ENCODE measurements at regions not wholly inside any gene's neighbourhood (a gene's known extent, or its start where the extent isn't known, plus 50 kb on each side); places are given as distances from the start of the nearest gene placed in this dataset.
"Not testable (repeated sequence)": the region's sequence is repeated elsewhere in the genome, so short reads cannot be mapped to it uniquely, and the experiment has no call there.

DNA sequence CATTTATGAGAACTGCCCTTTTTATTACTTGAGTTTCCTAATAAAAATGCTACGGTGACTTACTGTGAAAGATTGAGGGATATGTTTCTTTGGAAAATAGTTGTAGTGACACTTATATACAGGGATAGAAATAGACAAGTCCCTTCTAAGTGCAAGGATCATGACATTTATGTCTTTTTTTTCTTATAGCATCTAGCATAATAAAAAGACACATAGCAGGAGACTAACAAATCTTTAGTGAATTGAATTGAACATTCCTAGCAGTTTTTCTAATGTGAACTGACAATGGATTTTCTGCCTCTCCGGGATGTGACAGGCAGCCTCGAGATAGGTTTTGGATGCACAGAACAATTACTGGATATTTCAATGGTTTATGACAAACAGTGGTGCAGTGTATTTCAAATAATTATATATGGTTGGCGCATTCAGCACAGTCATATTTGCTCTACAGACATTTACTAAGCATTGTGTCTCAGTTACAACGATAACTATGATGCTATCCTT, 562.8 kb downstream of the ADCYAP1 start:
- in situ Hi-C loops (cut with HindIII; ENCODE audit: low sequenced_read_pairs), result no loop called here

DNA sequence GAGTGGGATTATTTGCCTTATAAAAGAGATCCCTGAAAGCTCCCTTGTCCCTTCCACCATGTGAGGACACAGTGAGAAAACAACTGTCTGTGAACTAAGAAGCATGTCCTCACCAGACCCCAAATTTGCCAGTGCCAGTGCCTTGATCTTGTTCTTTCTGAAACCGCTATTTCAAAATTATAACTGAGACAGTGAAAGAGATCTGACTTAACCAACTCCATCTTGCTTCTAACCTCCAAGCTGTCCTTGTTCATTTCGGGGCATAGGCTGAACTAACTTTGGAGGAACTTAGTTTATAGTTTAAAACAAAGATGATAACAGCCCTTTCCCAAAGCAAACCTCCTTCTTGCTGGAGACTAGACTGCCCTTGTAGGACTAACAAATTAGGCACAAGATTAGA, 563.9 kb downstream of the ADCYAP1 start:
- in situ Hi-C loops (cut with HindIII; ENCODE audit: low sequenced_read_pairs), result no loop called here

DNA sequence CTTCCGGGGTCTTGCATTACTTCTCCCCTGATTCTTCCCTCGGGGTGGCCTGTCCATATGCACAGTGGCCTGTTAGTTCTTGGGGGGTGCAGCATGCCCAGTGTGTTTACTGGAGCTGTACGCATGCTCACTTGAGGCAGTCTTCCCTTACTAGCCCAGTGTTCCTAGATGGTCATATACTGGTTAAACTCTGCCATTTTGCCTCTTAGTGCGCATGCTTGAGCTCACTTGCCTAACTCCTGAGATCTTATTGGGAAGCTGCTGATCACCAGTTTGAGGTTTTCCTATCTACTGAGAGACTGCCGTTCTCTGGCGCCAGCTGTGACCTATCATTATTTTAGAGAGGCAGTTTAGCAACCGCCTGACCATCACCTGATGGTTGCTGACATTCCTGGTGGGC, 571.2 kb downstream of the ADCYAP1 start:
- in situ Hi-C loops (cut with HindIII; ENCODE audit: low sequenced_read_pairs), result loop anchor here (5.0 kb wide), 2 partner anchors 49 to 66 kb away; no protein-coding TSS in a partner anchor

DNA sequence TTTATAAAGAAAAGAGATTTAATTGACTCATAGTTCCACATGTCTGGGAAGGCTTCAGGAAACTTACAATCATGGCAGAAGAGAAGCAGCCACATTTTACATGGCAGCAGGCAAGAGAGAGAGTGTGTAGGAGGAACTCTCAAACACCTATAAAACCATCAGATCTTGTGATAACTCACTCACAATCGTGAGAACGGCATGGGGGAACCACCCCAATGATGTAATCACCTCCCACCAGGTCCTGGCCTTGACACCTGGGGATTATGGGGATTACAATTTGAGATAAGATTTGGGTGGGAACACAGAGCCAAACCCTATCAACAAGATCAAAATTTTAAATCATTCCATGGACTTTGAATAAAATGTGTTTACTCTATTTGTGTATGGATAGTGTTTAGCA, 575.6 kb downstream of the ADCYAP1 start:
- in situ Hi-C loops (cut with HindIII; ENCODE audit: low sequenced_read_pairs), result no loop called here

DNA sequence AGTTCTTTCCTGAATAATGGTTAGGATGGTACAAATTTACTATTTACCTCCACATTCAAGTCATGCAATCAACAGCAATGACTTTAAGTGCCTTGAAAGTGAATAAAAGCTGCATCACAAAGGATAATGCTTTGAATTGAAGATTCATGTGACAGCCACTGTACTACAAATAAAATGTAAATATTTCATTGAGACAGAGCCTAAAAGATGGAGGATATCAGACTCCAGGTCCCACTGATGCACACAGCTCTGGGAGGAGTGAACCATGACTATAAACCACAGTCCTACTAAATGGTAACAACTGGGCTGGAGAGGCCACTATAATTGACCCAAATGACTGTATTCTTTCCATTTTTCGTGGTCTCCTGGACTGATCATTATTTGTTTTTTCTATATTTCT, 576.9 kb downstream of the ADCYAP1 start:
- in situ Hi-C loops (cut with HindIII; ENCODE audit: low sequenced_read_pairs), result no loop called here

DNA sequence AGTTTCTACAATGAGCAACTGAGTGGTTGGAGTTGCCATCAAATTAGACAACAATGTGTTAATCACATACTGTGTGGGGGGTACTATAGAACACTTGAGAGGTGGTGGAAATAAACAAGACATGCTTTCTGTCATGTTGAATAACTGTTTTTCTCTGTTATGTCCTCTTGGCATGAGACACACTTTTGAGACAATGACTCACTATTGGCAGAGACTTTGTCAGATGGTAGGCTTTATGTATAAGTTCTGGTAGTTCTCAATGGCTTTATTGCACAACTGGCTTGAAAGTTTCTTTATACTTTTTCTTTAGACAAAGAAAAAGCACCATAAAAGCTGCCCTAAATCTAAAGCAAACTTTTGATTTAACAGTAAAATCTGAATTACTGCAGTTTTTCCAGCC, 578.7 kb downstream of the ADCYAP1 start:
- in situ Hi-C loops (cut with HindIII; ENCODE audit: low sequenced_read_pairs), result no loop called here

DNA sequence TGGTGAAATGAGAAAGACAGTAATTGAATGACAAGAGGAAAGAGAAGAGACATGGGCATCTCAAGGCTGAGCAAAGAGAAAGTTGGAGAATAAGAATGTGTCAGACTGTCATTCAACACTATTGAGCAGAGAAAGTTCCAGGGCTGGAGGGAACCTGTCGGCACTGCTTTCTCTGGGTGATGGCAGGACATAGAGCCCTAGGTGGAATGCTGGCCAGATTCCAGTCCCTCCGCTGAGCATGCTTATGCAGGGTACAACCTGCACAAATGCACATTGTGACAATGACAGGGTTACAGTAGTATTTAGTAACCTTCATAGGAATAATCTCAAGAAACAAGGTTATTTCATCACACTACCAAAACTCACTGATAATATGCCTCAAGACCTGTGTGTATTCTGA, 582.8 kb downstream of the ADCYAP1 start:
- in situ Hi-C loops (cut with HindIII; ENCODE audit: low sequenced_read_pairs), result no loop called here

DNA sequence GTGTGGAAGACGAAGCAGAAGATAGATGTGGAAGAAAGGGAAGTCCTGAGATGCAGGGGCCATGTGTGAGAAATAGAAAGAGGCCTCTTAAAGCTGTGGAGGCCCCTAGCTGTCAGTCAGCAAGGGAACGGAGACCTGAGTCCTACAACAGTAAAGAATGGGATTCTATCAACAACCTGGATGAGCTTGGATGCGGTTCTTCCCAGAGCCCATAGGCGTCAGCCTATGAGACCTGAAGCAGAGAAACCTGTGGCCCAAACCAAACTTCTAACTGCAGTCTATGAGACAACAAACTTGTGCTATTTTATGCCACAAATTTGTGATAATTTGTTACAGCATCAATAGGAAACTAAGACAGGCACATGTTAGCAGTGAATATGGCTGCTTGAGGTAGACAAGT, 583.7 kb downstream of the ADCYAP1 start:
- in situ Hi-C loops (cut with HindIII; ENCODE audit: low sequenced_read_pairs), result no loop called here

DNA sequence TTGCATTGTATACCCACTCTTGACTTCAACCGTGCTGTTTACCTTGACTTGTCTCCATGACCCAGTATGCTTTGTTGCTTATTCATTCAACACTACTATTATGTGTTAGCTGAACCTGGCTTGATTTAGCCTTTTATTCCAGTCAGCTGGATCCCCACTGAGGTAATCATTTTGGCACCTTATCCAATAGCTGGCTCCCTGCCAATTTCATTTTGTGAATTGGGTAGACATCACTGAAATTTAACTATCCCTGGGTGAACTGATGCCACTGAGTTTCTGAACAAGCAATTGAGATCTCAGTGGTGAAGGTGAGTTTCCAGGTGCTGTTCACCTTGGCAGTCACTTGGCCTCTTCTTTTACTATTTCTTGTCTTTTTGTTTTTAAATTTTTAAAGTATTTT, 584.3 kb downstream of the ADCYAP1 start:
- in situ Hi-C loops (cut with HindIII; ENCODE audit: low sequenced_read_pairs), result no loop called here

DNA sequence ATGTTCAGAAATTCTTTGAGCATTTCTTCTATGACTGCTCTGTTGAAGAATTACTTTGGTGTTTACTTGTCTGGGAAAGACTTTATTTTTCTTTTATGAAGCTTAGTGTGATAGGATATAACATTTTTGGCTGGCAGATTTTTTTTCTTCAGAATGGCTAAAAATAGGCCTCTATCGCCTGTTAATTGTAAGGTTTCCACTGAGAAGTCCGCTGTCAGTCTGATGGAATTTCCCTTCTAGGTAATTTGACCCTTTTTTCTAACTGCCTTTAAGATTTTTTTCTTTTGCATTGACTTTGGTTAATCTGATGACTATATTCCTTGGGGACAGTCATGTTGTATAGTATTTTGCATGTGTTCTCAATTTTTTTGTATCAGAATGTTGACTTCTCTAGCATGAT, 590.7 kb downstream of the ADCYAP1 start:
- in situ Hi-C loops (cut with HindIII; ENCODE audit: low sequenced_read_pairs), result no loop called here

DNA sequence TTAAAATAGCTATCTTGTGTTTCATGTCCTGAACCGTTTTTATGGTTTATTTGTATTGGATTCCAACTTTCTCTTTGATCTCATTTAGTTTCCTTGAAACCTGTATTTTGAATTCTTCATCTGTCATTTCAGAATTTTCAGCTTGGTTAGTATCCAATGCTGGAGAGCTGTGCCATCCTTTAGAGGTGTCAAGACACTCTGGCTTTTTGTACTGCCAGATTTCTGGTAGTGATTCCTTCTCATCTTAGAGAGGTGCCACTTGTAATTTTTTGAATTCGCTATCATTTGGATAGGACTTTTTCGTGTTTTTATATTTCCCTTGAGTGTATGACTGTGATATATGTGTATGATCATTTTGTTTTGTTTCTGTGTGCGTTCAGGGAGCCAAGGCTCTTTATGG, 591.4 kb downstream of the ADCYAP1 start:
- in situ Hi-C loops (cut with HindIII; ENCODE audit: low sequenced_read_pairs), result no loop called here

DNA sequence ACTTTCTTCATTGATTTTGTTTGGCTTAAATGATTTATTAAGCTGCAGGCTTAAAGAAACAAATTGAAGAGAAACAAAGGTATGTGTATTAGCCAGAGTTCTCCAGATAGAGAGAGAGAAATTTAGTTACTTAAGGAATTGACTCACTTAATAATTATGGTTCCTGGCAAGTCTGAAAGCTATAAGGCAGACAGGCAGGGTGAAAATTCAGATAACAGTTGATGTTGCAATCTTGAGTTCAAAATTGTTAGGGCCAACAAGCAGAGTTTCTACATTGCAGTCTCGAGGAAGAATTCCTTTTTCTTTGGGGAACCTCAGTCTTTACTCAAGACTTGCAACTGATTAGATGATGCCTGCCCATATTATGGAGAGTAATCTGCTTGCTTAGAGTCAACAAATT, 593.5 kb downstream of the ADCYAP1 start:
- in situ Hi-C loops (cut with HindIII; ENCODE audit: low sequenced_read_pairs), result no loop called here

DNA sequence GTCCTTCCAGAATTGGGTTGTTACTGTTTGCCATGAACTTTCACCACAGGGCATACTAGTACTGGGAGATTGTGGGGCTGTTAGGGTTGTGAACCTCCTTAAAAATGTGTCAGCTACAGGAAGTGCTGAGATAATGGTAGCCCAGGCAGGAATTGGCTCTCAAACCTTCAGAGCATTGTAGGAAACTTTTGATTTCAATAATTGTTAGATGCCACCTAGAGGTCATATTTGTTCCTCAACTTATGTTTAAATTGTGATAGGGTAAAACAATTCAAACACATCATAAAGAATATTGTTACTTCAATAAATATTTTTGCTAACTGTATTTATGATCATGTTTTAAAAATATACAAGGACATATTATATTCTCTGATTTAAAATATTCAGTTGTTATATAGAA, 594.6 kb downstream of the ADCYAP1 start:
- in situ Hi-C loops (cut with HindIII; ENCODE audit: low sequenced_read_pairs), result no loop called here

DNA sequence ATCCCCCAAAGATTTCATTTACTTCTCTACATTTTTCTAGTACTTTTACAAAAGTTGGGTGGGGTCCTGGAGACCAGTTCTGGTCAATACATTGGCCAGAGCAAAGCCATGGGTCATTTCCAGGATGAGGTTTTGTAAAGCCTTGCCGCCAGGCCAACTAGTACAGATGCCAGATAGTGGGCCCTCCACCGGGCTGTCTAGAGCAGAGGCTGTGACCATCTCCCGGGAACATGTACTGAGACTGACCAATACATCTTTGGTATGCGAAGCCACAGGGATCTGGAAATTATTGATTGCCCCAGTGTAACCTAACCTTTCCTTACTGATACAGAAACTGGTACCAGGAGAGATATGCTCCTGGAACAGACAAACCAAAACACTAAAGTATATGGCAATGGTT, 599.2 kb downstream of the ADCYAP1 start:
- in situ Hi-C loops (cut with HindIII; ENCODE audit: low sequenced_read_pairs), result no loop called here

DNA sequence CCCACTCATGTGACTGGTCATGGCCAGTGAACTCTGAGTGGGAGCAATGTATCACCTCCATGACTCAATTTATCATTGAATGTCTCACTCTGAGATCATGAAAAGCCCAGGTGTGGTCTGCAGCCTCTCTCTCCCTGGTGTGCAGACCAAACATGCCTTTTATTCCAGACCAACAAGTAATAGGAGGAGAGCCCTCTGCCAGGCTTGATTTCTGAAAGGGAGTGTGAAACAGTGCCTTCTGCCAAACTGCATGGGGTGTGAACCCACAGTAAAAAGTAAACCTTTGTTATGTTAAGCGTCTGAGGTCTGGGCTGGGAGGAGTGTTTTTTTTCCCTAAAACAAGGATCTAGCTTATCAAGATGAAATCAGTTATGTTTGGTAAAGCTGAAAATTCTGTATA, 601.2 kb downstream of the ADCYAP1 start:
- in situ Hi-C loops (cut with HindIII; ENCODE audit: low sequenced_read_pairs), result no loop called here

DNA sequence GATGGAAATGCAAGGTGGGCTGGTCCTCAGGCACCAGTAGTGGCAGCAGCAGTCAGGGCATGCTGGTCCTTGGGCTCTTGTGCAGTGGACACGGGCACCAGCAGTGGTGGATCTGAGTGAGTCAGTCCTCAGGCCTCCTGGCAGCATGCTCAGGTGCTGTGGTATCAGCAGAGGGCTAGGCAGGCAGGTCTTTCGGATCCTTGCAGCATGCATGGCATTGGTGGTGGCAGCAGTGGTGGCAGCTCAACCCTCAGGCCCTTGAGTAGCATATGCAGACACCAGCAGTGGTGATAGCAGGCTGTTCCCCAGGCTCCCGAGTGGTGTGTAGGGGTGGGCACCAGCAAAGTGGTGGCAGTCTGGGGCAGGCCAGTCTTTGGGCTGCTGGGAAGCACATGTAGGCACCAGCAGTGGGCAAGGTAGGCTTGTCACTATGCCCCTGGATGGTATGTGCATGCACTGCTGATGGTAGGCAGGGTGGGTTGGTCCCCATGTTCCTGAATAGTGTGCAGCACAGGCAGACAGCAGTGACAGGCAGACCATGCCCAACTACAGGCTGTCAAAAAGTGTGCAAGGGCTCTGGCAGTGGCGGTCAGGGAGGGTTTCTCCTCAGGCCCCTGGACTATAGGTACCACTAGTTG, 606.0 kb downstream of the ADCYAP1 start:
- in situ Hi-C loops (cut with HindIII; ENCODE audit: low sequenced_read_pairs), result loop anchor here (5.0 kb wide), 1 partner anchor 62 kb away; no protein-coding TSS in a partner anchor

DNA sequence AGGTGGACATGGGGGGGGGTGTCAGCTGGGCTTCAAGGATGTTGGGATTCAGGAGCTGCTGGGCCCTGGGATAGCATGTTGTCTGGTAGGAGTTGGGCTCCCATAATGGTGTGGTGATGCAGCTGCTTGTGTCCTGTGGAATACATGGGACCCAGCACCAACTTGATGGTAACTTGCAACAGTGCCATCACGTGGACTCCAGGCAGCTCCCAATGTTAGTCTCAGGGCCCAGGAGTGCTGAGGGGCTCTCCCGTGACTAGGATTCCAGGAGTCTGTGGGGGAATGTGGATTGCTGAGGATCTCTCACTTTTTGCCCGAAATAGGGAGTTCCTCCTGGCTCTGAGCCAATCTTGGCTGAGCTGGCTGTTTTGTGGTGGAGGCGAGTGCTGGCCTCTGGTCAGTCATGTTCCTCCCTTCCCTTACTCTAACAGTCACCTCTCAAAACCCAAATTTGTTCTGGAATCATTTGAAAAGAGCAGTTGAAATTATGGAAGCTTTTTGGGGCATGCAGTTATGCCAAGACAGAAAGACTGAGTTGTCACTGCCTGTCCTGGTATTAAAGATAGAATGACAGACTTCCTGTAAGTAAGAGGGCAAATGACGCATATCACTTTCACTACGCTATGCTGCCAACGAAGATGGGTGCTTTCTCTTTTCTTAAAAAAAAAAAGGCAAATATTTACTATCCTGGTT, 607.1 kb downstream of the ADCYAP1 start:
- in situ Hi-C loops (cut with HindIII; ENCODE audit: low sequenced_read_pairs), result loop anchor here (5.0 kb wide), 1 partner anchor 61 kb away; no protein-coding TSS in a partner anchor

DNA sequence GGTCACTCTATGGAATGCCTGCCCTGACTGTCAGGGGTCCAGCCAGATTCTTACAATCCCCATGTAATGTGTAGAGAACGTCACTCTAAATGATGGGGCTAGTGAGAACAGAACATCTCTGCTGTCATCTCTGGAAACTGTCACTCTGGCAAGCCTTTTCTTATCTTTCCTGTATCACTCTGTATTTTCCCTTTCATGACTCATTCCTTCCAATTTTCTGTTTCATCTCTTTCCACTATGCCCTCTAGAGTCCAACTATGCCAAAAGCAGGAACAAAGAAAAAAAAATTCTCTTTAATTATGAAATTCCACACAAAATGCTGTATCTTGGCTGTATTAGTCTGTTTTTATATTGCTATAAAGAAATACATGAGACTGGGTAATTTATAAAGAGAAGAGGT, 608.8 kb downstream of the ADCYAP1 start:
- in situ Hi-C loops (cut with HindIII; ENCODE audit: low sequenced_read_pairs), result loop anchor here (5.0 kb wide), 1 partner anchor 59 kb away; no protein-coding TSS in a partner anchor

DNA sequence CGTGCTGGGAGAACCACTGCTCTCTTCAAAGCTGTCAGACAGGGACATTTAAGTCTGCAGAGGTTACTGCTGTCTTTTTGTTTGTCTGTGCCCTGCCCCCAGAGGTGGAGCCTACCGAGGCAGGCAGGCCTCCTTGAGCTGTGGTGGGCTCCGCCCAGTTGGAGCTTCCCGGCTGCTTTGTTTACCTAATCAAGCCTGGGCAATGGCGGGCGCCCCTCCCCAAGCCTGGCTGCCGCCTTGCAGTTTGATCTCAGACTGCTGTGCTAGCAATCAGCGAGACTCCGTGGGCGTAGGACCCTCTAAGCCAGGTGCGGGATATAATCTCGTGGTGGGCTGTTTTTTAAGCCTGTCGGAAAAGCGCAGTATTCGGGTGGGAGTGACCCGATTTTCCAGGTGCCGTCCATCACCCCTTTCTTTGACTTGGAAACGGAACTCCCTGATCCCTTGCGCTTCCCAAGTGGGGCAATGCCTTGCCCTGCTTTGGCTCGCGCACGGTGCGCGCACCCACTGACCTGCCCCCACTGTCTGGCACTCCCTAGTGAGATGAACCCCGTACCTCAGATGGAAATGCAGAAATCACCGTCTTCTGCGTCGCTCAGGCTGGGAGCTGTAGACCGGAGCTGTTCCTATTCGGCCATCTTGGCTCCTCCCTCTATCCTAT, 617.0 kb downstream of the ADCYAP1 start:
- in situ Hi-C loops (cut with HindIII; ENCODE audit: low sequenced_read_pairs), result not testable (repeated sequence)

DNA sequence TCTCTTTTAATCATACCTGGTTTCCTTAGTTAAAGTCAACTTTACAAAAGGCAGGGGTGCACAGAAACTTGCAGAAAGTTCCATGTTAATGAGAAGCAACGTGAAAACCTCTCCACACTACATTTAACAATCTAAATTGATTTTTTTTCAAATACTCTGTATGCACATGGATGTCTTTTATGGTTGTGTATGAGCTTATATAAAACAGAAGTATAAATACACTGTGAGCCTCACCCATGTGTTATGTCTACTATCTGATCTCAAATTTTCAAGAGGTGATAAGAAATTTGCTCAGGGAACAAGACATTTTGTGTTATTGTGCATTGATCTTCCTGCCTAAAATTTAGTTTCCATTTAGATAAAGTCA, 617.6 kb downstream of the ADCYAP1 start:
- in situ Hi-C loops (cut with HindIII; ENCODE audit: low sequenced_read_pairs), result no loop called here

DNA sequence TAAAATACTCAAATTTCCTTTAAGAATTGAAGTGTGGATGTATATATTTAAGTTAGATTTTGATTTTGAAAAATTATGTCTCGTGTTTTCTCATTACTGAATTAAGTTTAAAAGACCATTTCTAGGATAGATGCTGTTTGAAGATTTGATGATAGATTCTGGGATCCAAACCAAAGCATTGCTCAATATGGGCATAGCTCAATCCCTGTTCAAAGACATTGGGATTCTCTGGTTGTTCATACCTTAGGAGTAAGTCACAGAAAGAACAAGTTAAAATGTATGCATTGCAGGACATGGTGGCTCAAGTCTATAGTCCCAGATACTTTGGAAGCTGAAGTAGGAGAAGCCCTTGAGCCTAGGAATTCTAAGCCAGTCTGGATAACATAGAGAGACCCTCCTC, 622.3 kb downstream of the ADCYAP1 start:
- in situ Hi-C loops (cut with HindIII; ENCODE audit: low sequenced_read_pairs), result no loop called here

DNA sequence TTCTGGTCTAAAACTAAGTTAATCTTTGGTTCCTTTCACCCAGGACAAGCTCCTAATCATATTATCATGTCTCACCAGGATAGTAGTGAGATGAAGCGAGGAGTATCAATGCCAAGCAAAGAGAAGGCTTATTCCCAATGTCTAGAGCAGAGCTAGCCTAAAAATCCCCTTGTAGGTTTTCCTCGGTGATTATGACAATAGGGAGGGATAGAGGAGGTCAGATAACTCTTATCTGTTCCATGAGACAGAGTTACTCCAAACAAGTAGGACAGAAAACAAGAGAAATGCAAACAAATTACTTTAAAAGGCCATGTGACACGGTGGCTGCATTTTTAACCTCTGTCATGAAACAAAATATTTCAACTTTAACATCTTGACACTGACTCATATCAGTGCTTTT, 623.1 kb downstream of the ADCYAP1 start:
- in situ Hi-C loops (cut with HindIII; ENCODE audit: low sequenced_read_pairs), result no loop called here

All from endothelial cell of hepatic sinusoid (primary cell).